Astrocyte of the cerebellum (primary cell): ENCODE measurements at regions not wholly inside any gene's neighbourhood (a gene's known extent, or its start where the extent isn't known, plus 50 kb on each side); places are given as distances from the start of the nearest gene placed in this dataset.
"Not testable (repeated sequence)": the region's sequence is repeated elsewhere in the genome, so short reads cannot be mapped to it uniquely, and the experiment has no call there.

Experiments
- DNase-seq: peaks from one replicate; pipeline ENCODE4 v3.0.0-alpha.2; 2011; ENCODE audit warnings: low read depth
- H3K4me3 ChIP-seq: 2 replicates; pipeline ENCODE4 v1.5.1; 2011; ENCODE audit warnings: mild to moderate bottlenecking, low read depth, low read length, moderate library complexity
- CTCF ChIP-seq: IDR thresholded peaks from 2 replicates; pipeline ENCODE4 v1.5.1; 2012; ENCODE audit warnings: low read length, low read depth, moderate library complexity, mild to moderate bottlenecking; ENCODE audit errors: missing control alignments
- in situ Hi-C: cut with HindIII; loops from 2 replicates; pipeline ENCODE4 v1.10.0; 2017; ENCODE audit warnings: low sequenced_read_pairs

- DNase-seq, result no peak
- no peak for TF ChIP-seq CTCF
- in situ Hi-C loops, result no loop called here
- no peak overlapping the region for H3K4me3 ChIP-seq
Observed at GRCh38 chr3:170660139-170660538, 74.3 kb upstream of the SLC7A14 start.

- H3K4me3 ChIP-seq, result no peak overlapping the region
- TF ChIP-seq CTCF, result no peak
- in situ Hi-C loops, result no loop called here
- DNase-seq, result no peak
Observed at GRCh38 chr3:170657312-170657711, 71.4 kb upstream of the SLC7A14 start.

- DNase-seq, result no peak
- in situ Hi-C loops, result no loop called here
- no peak for TF ChIP-seq CTCF
- H3K4me3 ChIP-seq, result no peak overlapping the region
Observed at GRCh38 chr3:170656284-170656683, 70.4 kb upstream of the SLC7A14 start.

- DNase-seq, result no peak
- H3K4me3 ChIP-seq, result no peak overlapping the region
- in situ Hi-C loops, result no loop called here
- TF ChIP-seq CTCF, result no peak
Observed at GRCh38 chr3:170653801-170654200, 67.9 kb upstream of the SLC7A14 start.

- no peak for DNase-seq
- in situ Hi-C loops, result no loop called here
- no peak for TF ChIP-seq CTCF
- H3K4me3 ChIP-seq, result no peak overlapping the region
Observed at GRCh38 chr3:170651260-170651845, 65.5 kb upstream of the SLC7A14 start.

GRCh38 chr3:170650557-170650956 is 64.7 kb upstream of the SLC7A14 start:
- DNase-seq, in situ Hi-C loops, H3K4me3 ChIP-seq: not testable (repeated sequence)

GRCh38 chr3:170644711-170645110 is 58.8 kb upstream of the SLC7A14 start:
- H3K4me3 ChIP-seq, result no peak overlapping the region
- no peak for DNase-seq
- no peak for TF ChIP-seq CTCF
- in situ Hi-C loops, result loop anchor here (5.0 kb wide), 1 partner anchor 82 kb away; no protein-coding TSS in a partner anchor
